Neural cell (in vitro differentiated cells): ENCODE measurements at regions not wholly inside any gene's neighbourhood (a gene's known extent, or its start where the extent isn't known, plus 50 kb on each side); places are given as distances from the start of the nearest gene placed in this dataset.

ENCODE experiments used
- MXI1 ChIP-seq: fragments of 450-650 bp; conservative IDR thresholded peaks from 2 replicates; pipeline ENCODE4 v1.6.1; 2014; ENCODE audit warnings: antibody characterized with exemption, mild to moderate bottlenecking; ENCODE audit not compliant: poor library complexity, severe bottlenecking
- TF ChIP-seq, protein P1 (sequence below): fragments of 450-650 bp; IDR thresholded peaks from 2 replicates; pipeline ENCODE4 v1.5.1; 2014; ENCODE audit warnings: antibody characterized with exemption, mild to moderate bottlenecking, moderate library complexity; ENCODE audit not compliant: poor library complexity, severe bottlenecking

DNA sequence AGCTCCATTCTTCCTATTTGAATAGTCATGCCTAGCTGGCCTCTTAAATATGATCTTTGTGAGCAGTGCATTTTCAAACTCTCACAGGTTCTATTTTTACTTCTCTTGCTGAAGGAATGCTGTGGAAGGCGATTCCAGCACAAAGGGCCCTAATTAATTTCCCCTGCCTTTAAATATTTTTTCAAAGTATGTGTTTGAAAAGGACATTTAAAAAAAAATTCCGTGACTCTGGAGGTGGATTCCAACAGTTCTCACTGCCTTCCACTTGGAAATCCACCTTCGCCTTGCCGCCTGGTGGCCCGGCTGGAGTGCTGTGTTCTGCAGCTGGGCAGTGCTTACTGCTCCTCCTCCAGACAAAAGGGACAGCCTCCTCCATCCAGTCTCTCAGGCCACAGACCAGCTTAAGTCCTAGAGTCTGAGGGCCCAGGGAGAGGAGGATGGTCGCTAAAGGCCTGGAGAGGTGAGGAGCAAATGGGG is 61.5 kb upstream of the CORO2B start:
- TF ChIP-seq, protein P1, sequence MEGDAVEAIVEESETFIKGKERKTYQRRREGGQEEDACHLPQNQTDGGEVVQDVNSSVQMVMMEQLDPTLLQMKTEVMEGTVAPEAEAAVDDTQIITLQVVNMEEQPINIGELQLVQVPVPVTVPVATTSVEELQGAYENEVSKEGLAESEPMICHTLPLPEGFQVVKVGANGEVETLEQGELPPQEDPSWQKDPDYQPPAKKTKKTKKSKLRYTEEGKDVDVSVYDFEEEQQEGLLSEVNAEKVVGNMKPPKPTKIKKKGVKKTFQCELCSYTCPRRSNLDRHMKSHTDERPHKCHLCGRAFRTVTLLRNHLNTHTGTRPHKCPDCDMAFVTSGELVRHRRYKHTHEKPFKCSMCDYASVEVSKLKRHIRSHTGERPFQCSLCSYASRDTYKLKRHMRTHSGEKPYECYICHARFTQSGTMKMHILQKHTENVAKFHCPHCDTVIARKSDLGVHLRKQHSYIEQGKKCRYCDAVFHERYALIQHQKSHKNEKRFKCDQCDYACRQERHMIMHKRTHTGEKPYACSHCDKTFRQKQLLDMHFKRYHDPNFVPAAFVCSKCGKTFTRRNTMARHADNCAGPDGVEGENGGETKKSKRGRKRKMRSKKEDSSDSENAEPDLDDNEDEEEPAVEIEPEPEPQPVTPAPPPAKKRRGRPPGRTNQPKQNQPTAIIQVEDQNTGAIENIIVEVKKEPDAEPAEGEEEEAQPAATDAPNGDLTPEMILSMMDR = peak; percentile 9
- TF ChIP-seq MXI1 = no peak
